Right lobe of liver (tissue), 6 donors: ENCODE measurements at regions not wholly inside any gene's neighbourhood (a gene's known extent, or its start where the extent isn't known, plus 50 kb on each side); places are given as distances from the start of the nearest gene placed in this dataset.

Experiments used
- ATAC-seq, 4 donors: fragments of 200-7000 bp; cut with Tn5 transposase; one replicate each; pipeline ENCODE4 v1.9.1; 2020; ENCODE audit warnings: mild to moderate bottlenecking in 4 of 4, moderate library complexity in 4 of 4
- DNase-seq, 3 donors: peaks; one replicate each; pipeline ENCODE4 v3.0.0-alpha.2; 2020
- H3K27ac ChIP-seq, 3 donors: fragments of 200-600 bp; one replicate each; pipeline ENCODE4 v1.8.0; 2022
- H3K27me3 ChIP-seq, 2 donors: fragments of 200-600 bp; one replicate each; pipeline ENCODE4 v1.8.0; 2022
- H3K36me3 ChIP-seq, 4 donors: fragments of 200-600 bp; sonication (generic) in 1 of 4; one replicate each; pipeline versions ENCODE4 v1.5.1 to v1.8.0; 2017 to 2022; ENCODE audit warnings: control low read depth in 1 of 4
- H3K4me1 ChIP-seq, 4 donors: fragments of 200-600 bp; sonication (generic) in 1 of 4; one replicate each; pipeline versions ENCODE4 v1.5.1 to v1.8.0; 2017 to 2022; ENCODE audit warnings: control low read depth in 1 of 4
- H3K4me3 ChIP-seq, 3 donors: fragments of 200-600 bp; one replicate each; pipeline ENCODE4 v1.8.0; 2022
- H3K9me3 ChIP-seq, 4 donors: fragments of 200-600 bp; sonication (generic) in 1 of 4; one replicate each; pipeline versions ENCODE4 v1.5.1 to v1.8.0; 2017 to 2022; ENCODE audit warnings: control low read depth in 1 of 4
- POLR2A ChIP-seq: fragments of 450-650 bp; IDR thresholded peaks from one replicate; pipeline ENCODE4 v1.6.1; 2017; ENCODE audit warnings: antibody characterized with exemption, mild to moderate bottlenecking
- WGBS: methylation state at CpG from one replicate; pipeline ENCODE4 v1.1.6; 2018; ENCODE audit warnings: low coverage, low lambda C conversion rate; ENCODE audit not compliant: insufficient coverage; ENCODE audit errors: missing lambda C conversion rate; 5-methylcytosine and 5-hydroxymethylcytosine counted together
- intact Hi-C, 2 donors: fragments of 100-400 bp; cut with DNase I; formaldehyde crosslinking; loops; one replicate each; pipeline versions ENCODE4 v1.11.2 to v1.14.1; 2022
- TF ChIP-seq, protein P1 (sequence below), 4 donors: fragments of 200-600 bp in 3 of 4; fragments of 450-650 bp in 1 of 4; IDR thresholded peaks; one replicate each; pipeline versions ENCODE4 v1.5.1 to v1.8.0; 2016 to 2022; ENCODE audit warnings: antibody characterized with exemption in 4 of 4, mild to moderate bottlenecking in 2 of 4
- donor health status: DM: no; HTN: yes; CAD: no.
- donor health status: DM: no; HTN: no; CAD: no.
- donor health status: DM: no; HTN: no; CAD: no.
- donor health status: DM: no; HTN: yes; CAD: no.
- donor health status: DM: no; HTN: yes; CAD: no.

DNA sequence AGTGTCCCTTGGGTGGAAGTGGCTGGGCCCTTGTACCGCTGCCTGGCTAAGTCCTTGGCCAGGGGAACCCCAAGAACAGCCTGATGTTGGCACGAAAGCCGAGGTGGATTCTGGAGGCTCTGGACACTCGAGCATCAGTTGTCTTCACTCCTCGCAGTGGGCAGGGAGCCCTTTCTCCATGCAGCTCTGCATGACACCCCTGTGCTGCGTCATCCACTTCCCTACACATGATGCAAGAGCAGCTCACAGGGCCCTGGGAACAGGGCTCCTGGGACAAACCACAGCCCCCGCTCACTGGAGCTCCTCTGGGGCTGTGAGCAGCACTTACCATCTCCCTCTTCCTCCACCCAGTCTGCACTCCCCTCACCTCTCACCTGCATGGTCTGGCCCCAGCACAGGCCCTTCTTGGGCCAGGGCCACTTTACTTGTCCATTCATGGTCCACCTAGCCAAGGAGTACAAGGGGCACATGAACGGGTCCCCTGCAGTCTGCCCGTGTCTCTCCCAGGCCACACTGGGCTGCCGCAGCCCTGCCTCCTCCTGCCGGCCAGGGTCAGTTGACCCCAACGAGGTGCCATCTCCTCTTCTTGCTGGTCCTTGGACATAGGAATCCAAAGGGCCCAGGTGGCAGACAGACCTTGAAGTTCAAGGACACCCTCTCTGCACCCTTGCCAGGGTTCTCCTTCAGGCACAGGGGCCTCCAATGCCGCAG is 66.5 kb downstream of the IGF2 start:
- TF ChIP-seq POLR2A: no peak
- TF ChIP-seq, protein P1, sequence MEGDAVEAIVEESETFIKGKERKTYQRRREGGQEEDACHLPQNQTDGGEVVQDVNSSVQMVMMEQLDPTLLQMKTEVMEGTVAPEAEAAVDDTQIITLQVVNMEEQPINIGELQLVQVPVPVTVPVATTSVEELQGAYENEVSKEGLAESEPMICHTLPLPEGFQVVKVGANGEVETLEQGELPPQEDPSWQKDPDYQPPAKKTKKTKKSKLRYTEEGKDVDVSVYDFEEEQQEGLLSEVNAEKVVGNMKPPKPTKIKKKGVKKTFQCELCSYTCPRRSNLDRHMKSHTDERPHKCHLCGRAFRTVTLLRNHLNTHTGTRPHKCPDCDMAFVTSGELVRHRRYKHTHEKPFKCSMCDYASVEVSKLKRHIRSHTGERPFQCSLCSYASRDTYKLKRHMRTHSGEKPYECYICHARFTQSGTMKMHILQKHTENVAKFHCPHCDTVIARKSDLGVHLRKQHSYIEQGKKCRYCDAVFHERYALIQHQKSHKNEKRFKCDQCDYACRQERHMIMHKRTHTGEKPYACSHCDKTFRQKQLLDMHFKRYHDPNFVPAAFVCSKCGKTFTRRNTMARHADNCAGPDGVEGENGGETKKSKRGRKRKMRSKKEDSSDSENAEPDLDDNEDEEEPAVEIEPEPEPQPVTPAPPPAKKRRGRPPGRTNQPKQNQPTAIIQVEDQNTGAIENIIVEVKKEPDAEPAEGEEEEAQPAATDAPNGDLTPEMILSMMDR (IDR thresholded peaks at IDR 0.05): no peak
- ATAC-seq (peak in 1 of 4 donors; percentile 16), DNase-seq (no peak)
- Histone ChIP-seq H3K9me3 (no peaks in the 10 kb centered on the region), H3K27ac (no peak overlapping the region), H3K4me1 (no peaks in the 10 kb centered on the region), H3K36me3 (no peaks in the 10 kb centered on the region), H3K27me3 (no peaks in the 10 kb centered on the region), H3K4me3 (no peak overlapping the region)
- intact Hi-C loops: no loop called here
- WGBS: no CpG with 5 or more reads among the region's 13 CpGs

DNA sequence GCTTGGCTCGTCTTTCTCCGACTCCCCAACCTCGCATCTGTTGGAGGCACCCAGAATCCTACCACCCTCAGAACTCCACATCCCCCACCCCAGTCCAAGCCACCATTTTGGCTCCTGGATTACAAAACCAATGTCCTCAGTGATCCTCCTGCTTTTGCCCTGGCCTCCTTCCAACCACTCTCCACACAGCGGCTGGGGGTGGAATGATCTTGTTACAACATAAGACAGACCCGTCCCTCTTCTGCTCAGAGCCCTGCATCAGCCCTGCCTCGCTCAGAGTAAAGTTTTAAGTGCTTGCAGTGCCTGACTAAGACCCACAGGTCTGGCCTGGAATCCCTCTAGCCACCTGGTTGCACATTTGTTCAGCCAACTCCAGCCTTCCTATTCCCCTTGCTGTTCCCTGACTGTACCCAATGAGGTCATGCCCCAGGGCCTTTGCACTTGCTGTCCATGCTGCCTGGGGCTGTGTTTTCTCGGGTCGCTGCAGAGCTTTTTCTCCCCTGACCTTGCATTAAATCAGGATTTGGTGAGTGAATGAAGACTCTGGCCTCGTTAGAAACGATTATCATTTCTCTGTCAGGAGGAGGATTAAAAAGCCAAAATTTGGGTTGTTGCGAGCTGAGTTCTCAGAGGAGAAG is 67.3 kb downstream of the IGF2 start:
- H3K9me3 ChIP-seq: no peaks in the 10 kb centered on the region
- H3K27me3 ChIP-seq: no peaks in the 10 kb centered on the region
- no peak for DNase-seq
- 67% methylated on average over 6 of the region's 11 CpGs for WGBS
- no peaks in the 10 kb centered on the region for H3K4me1 ChIP-seq
- no peaks in the 10 kb centered on the region for H3K36me3 ChIP-seq
- no peak overlapping the region for H3K4me3 ChIP-seq
- no peak overlapping the region for H3K27ac ChIP-seq
- no peak for ATAC-seq
- no peak for TF ChIP-seq POLR2A
- TF ChIP-seq, protein P1 (IDR thresholded peaks at IDR 0.05): no peak
- intact Hi-C loops: no loop called here
